ENCODE measurements at regions not wholly inside any gene's neighbourhood (a gene's known extent, or its start where the extent isn't known, plus 50 kb on each side); places are given as distances from the start of the nearest gene placed in this dataset.
"Not testable (repeated sequence)": the region's sequence is repeated elsewhere in the genome, so short reads cannot be mapped to it uniquely, and the experiment has no call there.

- DNase-seq (ENCODE audit: low read depth), result no peak
Measured at GRCh38 chr2:195458936-195459335, 198.1 kb upstream of the SLC39A10 start.

GRCh38 chr2:195457873-195458272 lies 199.2 kb upstream of the SLC39A10 start:
- DNase-seq (ENCODE audit: low read depth), result no peak

GRCh38 chr2:195456771-195457170 lies 200.3 kb upstream of the SLC39A10 start:
- no peak for DNase-seq (ENCODE audit: low read depth)

- peak; percentile 2 for DNase-seq (ENCODE audit: low read depth)
Measured at GRCh38 chr2:195451160-195451559, 205.9 kb upstream of the SLC39A10 start.

GRCh38 chr2:195450552-195451113 lies 206.4 kb upstream of the SLC39A10 start:
- DNase-seq (ENCODE audit: low read depth), result no peak

- DNase-seq (ENCODE audit: low read depth), result no peak
Measured at GRCh38 chr2:195447323-195447975, 209.6 kb upstream of the SLC39A10 start.

- no peak for DNase-seq (ENCODE audit: low read depth)
Measured at GRCh38 chr2:195445639-195446038, 211.4 kb upstream of the SLC39A10 start.

GRCh38 chr2:195443926-195444325 lies 213.1 kb upstream of the SLC39A10 start:
- DNase-seq (ENCODE audit: low read depth), result no peak

GRCh38 chr2:195442458-195443175 lies 214.4 kb upstream of the SLC39A10 start:
- no peak for DNase-seq (ENCODE audit: low read depth)

GRCh38 chr2:195438692-195439091 lies 218.3 kb upstream of the SLC39A10 start:
- no peak for DNase-seq (ENCODE audit: low read depth)

GRCh38 chr2:195437521-195437920 lies 219.5 kb upstream of the SLC39A10 start:
- no peak for DNase-seq (ENCODE audit: low read depth)

GRCh38 chr2:195434346-195434745 lies 222.7 kb upstream of the SLC39A10 start:
- no peak for DNase-seq (ENCODE audit: low read depth)

- DNase-seq (ENCODE audit: low read depth), result not testable (repeated sequence)
Measured at GRCh38 chr2:195433729-195434128, 223.3 kb upstream of the SLC39A10 start.

GRCh38 chr2:195428673-195429072 lies 228.4 kb upstream of the SLC39A10 start:
- no peak for DNase-seq (ENCODE audit: low read depth)

GRCh38 chr2:195425328-195425727 lies 231.7 kb upstream of the SLC39A10 start:
- no peak for DNase-seq (ENCODE audit: low read depth)

- DNase-seq (ENCODE audit: low read depth), result no peak
Measured at GRCh38 chr2:195419033-195419432, 238.0 kb upstream of the SLC39A10 start.

GRCh38 chr2:195414537-195415100 lies 242.4 kb upstream of the SLC39A10 start:
- no peak for DNase-seq (ENCODE audit: low read depth)

- DNase-seq (ENCODE audit: low read depth), result no peak
Measured at GRCh38 chr2:195413944-195414343, 243.1 kb upstream of the SLC39A10 start.

GRCh38 chr2:195413422-195413821 lies 243.6 kb upstream of the SLC39A10 start:
- no peak for DNase-seq (ENCODE audit: low read depth)

- peak; percentile 65 for DNase-seq (ENCODE audit: low read depth)
Measured at GRCh38 chr2:195411219-195411687, 245.8 kb upstream of the SLC39A10 start.

GRCh38 chr2:195410074-195410671 lies 246.9 kb upstream of the SLC39A10 start:
- DNase-seq (ENCODE audit: low read depth), result no peak

- no peak for DNase-seq (ENCODE audit: low read depth)
Measured at GRCh38 chr2:195408811-195409210, 248.2 kb upstream of the SLC39A10 start.

GRCh38 chr2:195408196-195408595 lies 248.8 kb upstream of the SLC39A10 start:
- no peak for DNase-seq (ENCODE audit: low read depth)
